IPS-18a (cell line): ENCODE measurements at regions not wholly inside any gene's neighbourhood (a gene's known extent, or its start where the extent isn't known, plus 50 kb on each side); places are given as distances from the start of the nearest gene placed in this dataset.

Experiments used
- H3K27ac ChIP-seq: one replicate; pipeline ENCODE4 v1.5.1; 2013; ENCODE audit warnings: low read length
- H3K27me3 ChIP-seq: one replicate; pipeline ENCODE4 v1.6.1; 2013; ENCODE audit warnings: mild to moderate bottlenecking, low read length; ENCODE audit not compliant: control insufficient read depth, insufficient read depth
- H3K36me3 ChIP-seq: one replicate; pipeline ENCODE4 v1.6.1; 2013; ENCODE audit warnings: low read depth, low read length; ENCODE audit not compliant: control insufficient read depth
- H3K4me1 ChIP-seq: one replicate; pipeline ENCODE4 v1.6.1; 2013; ENCODE audit warnings: low read depth, low read length; ENCODE audit not compliant: control insufficient read depth
- H3K4me3 ChIP-seq: one replicate; pipeline ENCODE4 v1.5.1; 2013; ENCODE audit warnings: low read length
- H3K9ac ChIP-seq: one replicate; pipeline ENCODE4 v1.6.1; 2013; ENCODE audit warnings: mild to moderate bottlenecking, low read length, moderate library complexity
- H3K9me3 ChIP-seq: one replicate; pipeline ENCODE4 v1.6.1; 2013; ENCODE audit warnings: low read depth, low read length; ENCODE audit not compliant: control insufficient read depth

DNA sequence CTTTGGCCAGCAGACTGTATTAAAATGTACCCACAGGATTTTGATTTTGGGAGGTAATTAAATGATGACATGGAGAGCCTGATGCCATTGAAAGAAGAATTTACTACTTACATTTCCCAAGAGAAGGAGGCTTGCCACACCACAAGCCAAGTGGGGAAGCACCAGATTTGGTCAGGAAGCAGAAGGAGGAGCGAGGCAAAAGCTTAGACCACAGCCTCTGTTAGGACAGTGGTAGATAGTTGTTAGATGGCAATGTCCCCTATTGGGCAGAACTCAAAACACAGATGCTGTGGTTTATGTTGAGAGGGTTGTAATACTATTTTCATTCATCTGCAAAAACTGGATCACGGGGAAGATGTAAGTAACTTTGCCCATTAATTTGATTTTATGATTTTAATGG lies 709.4 kb downstream of the VRK1 start:
- no peaks in the 10 kb centered on the region for H3K27me3 ChIP-seq
- H3K4me3 ChIP-seq, result no peak overlapping the region
- H3K27ac ChIP-seq, result no peak overlapping the region
- peaks cover 6% of the 10 kb centered on the region for H3K9me3 ChIP-seq
- no peaks in the 10 kb centered on the region for H3K4me1 ChIP-seq
- H3K9ac ChIP-seq, result no peak overlapping the region
- H3K36me3 ChIP-seq, result no peaks in the 10 kb centered on the region

DNA sequence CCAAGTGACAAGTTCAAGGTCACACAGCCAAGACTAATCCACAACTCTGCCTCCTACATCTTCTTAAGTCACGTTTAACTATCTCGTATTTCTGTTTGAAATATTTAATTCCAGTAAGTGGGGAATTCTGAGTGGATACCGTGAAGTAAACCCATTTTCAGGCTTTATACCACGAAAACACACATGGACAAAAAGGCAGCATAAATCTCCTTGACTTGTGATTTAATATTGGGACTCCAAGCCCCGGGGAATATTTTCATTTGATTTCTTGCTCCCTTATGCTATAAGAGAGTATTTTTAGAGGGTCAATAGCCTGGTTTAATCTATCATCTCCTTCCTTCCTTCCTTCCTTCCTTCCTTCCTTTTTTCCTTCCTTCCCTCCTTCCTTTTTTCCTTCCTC lies 716.7 kb downstream of the VRK1 start:
- H3K9ac ChIP-seq, result no peak overlapping the region
- no peak overlapping the region for H3K4me3 ChIP-seq
- no peaks in the 10 kb centered on the region for H3K4me1 ChIP-seq
- H3K36me3 ChIP-seq, result no peaks in the 10 kb centered on the region
- no peaks in the 10 kb centered on the region for H3K9me3 ChIP-seq
- no peak overlapping the region for H3K27ac ChIP-seq
- no peaks in the 10 kb centered on the region for H3K27me3 ChIP-seq

DNA sequence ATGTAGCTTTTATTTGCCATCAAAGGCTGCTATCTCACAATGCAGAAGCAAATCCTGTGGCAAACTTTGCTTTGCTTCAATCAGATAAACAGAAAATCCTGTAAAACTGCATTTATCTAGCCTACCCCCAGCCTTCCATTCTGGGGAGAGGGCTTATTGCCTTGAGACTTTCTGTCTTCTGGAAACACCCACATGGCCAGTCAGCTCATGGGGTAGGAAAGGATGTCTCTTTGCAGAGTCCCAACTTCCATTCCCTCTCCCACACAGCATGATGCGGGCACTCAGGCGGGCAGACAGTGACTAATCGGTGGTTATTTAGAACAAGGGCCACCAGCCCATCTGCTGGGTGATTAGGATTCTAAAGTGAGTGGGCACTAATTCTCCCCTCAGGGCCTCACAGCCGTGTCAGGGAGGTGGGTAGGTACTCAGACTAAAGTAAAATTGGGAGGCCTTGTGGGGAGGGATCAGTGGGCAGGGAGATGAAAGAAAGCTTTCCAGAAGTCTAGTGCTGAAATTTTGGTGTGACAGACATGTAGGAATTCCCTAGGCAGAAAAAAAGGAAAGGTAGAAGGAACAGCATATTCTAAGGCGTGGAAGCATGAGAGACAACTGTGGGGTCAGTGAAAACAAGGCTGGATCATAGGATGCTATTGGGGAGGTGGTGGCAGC lies 720.5 kb downstream of the VRK1 start:
- Histone ChIP-seq H3K4me3 (no peak overlapping the region), H3K27me3 (no peaks in the 10 kb centered on the region), H3K27ac (no peak overlapping the region), H3K36me3 (no peaks in the 10 kb centered on the region), H3K4me1 (no peaks in the 10 kb centered on the region), H3K9me3 (no peaks in the 10 kb centered on the region), H3K9ac (no peak overlapping the region)

DNA sequence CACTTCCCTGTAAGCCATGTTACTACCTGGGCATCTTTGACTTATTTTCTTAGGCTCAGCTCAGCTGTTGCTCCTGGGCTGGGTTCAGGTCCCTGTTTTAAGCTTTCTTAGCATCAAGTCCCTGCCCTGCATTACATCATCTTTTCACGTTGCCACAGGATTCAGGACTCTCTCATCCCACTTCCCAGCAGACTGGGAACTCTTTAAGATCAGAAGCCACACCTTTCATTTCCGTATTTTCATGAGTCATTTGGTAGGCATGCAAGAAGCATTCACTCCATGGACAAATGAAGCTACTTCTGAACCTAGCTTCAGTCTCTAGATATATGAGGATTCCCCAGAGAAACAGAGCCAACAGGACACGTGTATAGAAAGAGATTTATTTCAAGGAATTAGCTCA lies 726.8 kb downstream of the VRK1 start:
- H3K27ac ChIP-seq, result no peak overlapping the region
- no peak overlapping the region for H3K4me3 ChIP-seq
- no peak overlapping the region for H3K9ac ChIP-seq
- H3K4me1 ChIP-seq, result no peaks in the 10 kb centered on the region
- H3K27me3 ChIP-seq, result no peaks in the 10 kb centered on the region
- H3K9me3 ChIP-seq, result no peaks in the 10 kb centered on the region
- no peaks in the 10 kb centered on the region for H3K36me3 ChIP-seq

DNA sequence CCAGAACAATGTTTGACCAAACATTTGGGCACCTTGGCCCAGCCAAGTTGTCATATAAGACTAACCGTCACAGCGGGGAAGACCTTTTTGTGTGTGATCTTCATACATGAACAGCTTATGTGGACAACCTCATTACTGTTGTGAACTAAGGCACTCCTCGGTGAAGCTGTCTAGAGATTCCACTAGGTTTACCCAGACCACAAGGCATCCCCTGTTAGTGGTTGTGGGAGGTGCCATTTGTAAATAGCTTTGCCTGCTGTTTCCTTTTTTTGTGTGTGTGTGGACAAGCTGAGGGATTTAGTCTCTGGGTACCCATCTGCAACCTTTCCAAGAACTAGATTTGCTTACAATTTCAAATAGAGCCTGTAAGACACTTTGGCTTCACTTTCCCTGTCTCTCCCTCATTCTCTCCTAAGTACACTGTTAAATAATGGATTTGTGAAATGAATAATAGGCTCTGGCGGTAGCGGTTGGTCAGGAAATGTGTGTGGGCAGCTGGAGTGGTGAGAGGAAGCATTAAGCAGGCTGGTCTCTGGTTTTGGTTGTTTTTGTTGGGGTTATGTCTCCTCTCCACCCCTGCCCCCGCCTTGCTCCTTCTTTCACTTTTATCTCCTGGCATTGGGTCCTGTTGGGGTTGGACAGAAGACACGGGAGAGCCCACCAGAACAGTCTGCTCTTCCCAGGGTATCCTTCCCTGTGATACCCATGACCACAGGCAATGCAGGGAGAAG lies 727.6 kb downstream of the VRK1 start:
- Histone ChIP-seq H3K9ac (no peak overlapping the region), H3K4me1 (no peaks in the 10 kb centered on the region), H3K27ac (no peak overlapping the region), H3K36me3 (no peaks in the 10 kb centered on the region), H3K9me3 (no peaks in the 10 kb centered on the region), H3K27me3 (no peaks in the 10 kb centered on the region), H3K4me3 (no peak overlapping the region)

DNA sequence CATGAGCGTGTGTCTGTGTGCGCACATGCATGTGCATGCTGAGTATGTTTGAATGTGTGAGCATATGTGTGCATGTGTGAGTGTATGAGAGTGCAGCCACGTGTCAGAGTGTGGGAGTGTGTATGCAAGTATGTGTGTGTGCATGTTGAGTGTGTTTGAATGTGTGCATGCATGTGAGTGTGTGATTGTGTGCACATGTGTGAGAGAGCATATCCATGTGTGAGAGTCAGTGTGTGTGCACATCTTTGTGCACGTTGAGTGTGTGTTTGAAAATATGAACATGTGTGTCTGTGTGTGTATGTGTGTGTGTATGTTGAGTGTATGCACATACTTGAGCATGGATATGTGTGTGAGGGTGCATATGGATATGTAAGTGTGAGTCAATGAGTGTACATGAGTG lies 730.8 kb downstream of the VRK1 start:
- Histone ChIP-seq H3K4me3 (no peak overlapping the region), H3K36me3 (no peaks in the 10 kb centered on the region), H3K27me3 (no peaks in the 10 kb centered on the region), H3K27ac (no peak overlapping the region), H3K4me1 (no peaks in the 10 kb centered on the region), H3K9me3 (no peaks in the 10 kb centered on the region), H3K9ac (no peak overlapping the region)

DNA sequence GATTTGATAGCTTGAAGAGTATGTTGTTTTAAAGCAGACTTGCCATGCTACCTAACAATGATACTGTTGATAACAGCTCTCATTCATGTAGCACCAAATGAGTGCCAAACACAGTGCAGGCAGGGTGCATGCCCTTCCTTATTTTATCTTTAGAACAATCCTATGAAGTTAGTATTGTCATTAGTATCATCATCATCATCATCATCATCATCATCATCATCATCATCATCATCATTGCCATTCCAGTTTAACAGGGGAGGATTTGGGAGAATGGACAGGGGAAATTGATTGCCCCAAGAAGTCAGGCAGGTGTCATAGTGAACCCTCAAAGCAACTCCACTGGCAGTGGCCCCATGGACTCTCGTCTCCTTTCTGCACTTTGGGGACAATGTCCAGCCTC lies 734.9 kb downstream of the VRK1 start:
- Histone ChIP-seq H3K4me1 (no peaks in the 10 kb centered on the region), H3K27me3 (no peaks in the 10 kb centered on the region), H3K4me3 (no peak overlapping the region), H3K36me3 (no peaks in the 10 kb centered on the region), H3K9ac (no peak overlapping the region), H3K27ac (no peak overlapping the region), H3K9me3 (no peaks in the 10 kb centered on the region)

DNA sequence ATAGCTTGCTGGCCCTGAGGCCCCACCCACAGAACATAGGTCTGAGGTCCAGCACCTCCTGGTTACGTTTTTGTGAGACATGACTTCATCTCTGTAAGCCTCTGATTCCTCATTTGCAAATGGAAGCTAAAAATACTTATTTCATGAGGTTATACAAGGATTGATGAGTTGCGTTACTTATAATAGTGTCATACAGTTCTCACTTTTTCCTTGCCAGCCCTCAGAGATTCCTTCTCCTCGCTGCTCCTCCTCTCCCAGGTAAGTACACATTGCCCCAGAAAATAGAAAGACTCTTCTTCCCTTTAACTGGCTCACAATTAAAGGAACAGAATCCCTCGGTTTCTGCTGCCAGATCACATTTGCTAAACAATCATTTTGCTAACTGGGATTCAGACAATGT lies 739.2 kb downstream of the VRK1 start:
- Histone ChIP-seq H3K27me3 (no peaks in the 10 kb centered on the region), H3K9me3 (no peaks in the 10 kb centered on the region), H3K27ac (no peak overlapping the region), H3K4me3 (no peak overlapping the region), H3K9ac (no peak overlapping the region), H3K36me3 (no peaks in the 10 kb centered on the region), H3K4me1 (no peaks in the 10 kb centered on the region)

DNA sequence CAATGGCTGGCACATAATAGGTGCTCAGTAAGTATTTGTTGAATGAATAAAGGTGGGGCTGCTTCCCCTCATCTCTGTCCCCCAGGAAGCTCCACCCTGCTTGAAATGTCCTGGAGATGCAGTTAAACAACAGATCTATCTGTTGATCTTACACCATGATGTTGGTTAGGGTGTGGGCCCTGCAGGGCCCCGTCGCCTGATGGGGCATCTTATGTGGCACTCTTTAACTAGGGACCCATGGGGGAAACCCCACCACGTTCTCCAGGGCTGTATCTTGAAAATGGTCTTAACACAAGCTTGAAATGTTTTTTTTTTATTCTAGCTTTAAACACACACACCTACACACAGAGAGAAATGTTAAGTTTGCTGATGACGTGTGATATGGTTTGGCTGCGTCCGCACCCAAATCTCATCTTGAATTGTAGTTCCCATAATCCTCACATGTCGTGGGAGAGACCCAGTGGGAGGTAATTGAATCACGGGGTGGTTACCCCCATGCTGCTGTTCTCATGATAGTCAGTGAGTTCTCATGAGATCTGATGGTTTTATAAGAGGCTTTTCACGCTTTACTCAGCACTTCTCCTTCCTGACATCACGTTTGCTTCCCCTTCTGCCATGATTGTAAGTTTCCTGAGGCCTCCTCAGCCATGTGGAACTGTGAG lies 741.7 kb downstream of the VRK1 start:
- Histone ChIP-seq H3K9me3 (no peaks in the 10 kb centered on the region), H3K9ac (no peak overlapping the region), H3K27ac (no peak overlapping the region), H3K27me3 (no peaks in the 10 kb centered on the region), H3K36me3 (no peaks in the 10 kb centered on the region), H3K4me1 (no peaks in the 10 kb centered on the region), H3K4me3 (no peak overlapping the region)

DNA sequence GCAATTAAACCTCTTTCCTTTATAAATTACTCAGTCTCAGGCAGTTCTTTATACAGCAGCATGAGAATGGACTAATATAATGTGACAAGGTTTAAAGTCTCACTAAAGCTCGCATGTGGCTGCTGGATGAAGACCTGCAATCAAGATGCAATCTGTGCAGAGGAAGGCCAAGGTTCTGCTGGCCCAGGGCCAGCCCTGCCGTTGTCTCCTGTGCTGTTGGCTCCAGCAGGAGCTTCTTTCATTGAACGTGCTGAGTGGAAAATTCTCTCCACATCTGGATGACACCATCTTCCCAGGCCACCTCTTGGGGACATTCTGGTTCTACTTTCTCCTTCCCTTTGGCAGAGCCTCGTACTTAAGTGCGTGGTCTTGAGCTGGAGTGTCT lies 742.2 kb downstream of the VRK1 start:
- Histone ChIP-seq H3K27ac (no peak overlapping the region), H3K9me3 (no peaks in the 10 kb centered on the region)

DNA sequence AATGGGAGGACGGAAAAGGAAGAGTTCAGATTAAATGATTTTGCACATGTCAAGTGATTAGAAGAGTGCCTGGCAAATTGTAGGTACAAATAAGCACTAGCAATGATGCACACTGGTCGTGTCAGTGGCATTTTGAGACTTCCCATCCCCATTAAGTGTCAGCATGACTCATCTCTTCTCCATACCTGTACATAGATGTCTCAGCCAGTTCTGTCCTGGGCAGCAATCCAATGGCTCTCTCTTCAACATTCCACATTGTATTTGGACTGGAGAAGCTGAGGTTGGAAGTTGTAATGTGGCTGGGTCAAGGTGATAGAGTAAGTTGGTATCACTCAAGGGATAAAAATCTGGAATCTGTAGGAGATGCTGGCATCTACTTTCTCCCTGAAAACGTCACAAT lies 742.7 kb downstream of the VRK1 start:
- Histone ChIP-seq H3K4me1 (no peaks in the 10 kb centered on the region), H3K9me3 (no peaks in the 10 kb centered on the region), H3K4me3 (no peak overlapping the region), H3K27ac (no peak overlapping the region), H3K36me3 (no peaks in the 10 kb centered on the region), H3K27me3 (no peaks in the 10 kb centered on the region), H3K9ac (no peak overlapping the region)

More for the DNA sequence above, 742.2 kb downstream of the VRK1 start:
- Histone ChIP-seq H3K4me1 (no peaks in the 10 kb centered on the region), H3K4me3 (no peak overlapping the region), H3K36me3 (no peaks in the 10 kb centered on the region), H3K27me3 (no peaks in the 10 kb centered on the region), H3K9ac (no peak overlapping the region)

DNA sequence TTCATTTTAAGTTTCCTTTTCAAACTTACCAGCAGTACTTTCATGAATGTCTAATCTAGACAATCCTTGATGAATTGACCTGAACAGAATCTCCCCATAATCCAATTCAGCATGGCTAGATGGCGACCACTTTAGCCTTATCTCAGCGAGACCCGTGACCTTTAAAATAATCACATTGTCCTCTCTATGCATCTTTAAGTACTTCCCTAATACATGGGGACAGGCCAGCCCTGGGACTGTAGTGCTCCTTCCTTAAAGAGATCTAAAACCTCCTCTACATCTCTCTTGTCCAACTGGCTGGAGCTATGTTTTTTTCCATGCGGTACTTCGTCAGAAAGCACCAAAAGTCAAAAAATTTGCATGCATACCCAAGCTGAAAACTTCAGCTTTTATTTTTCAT lies 746.0 kb downstream of the VRK1 start:
- Histone ChIP-seq H3K4me1 (no peaks in the 10 kb centered on the region), H3K9me3 (no peaks in the 10 kb centered on the region), H3K9ac (no peak overlapping the region), H3K27ac (no peak overlapping the region), H3K36me3 (no peaks in the 10 kb centered on the region), H3K4me3 (no peak overlapping the region), H3K27me3 (no peaks in the 10 kb centered on the region)
